ENCODE measurements at regions not wholly inside any gene's neighbourhood (a gene's known extent, or its start where the extent isn't known, plus 50 kb on each side); places are given as distances from the start of the nearest gene placed in this dataset.

DNA sequence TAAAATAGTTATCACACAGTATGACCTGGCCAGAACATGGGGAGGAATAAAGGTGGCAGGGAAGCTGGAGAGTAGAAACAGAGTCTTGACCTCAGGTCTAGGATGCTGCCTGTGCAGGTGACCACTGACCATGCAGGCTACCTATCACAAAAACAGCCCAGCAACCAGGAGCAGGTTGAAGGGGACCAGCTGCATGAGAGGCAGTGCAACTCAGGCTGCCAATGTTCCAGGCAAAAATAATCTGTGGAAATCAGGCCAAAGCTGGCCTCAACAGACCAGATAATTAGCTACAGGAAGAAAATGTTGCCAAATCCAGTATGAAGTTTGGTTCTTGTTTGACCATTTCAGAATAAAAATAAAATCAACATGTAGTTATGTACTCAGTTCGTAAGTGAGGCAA is 72.6 kb downstream of the PDE6H start:
- TF ChIP-seq, protein P1, sequence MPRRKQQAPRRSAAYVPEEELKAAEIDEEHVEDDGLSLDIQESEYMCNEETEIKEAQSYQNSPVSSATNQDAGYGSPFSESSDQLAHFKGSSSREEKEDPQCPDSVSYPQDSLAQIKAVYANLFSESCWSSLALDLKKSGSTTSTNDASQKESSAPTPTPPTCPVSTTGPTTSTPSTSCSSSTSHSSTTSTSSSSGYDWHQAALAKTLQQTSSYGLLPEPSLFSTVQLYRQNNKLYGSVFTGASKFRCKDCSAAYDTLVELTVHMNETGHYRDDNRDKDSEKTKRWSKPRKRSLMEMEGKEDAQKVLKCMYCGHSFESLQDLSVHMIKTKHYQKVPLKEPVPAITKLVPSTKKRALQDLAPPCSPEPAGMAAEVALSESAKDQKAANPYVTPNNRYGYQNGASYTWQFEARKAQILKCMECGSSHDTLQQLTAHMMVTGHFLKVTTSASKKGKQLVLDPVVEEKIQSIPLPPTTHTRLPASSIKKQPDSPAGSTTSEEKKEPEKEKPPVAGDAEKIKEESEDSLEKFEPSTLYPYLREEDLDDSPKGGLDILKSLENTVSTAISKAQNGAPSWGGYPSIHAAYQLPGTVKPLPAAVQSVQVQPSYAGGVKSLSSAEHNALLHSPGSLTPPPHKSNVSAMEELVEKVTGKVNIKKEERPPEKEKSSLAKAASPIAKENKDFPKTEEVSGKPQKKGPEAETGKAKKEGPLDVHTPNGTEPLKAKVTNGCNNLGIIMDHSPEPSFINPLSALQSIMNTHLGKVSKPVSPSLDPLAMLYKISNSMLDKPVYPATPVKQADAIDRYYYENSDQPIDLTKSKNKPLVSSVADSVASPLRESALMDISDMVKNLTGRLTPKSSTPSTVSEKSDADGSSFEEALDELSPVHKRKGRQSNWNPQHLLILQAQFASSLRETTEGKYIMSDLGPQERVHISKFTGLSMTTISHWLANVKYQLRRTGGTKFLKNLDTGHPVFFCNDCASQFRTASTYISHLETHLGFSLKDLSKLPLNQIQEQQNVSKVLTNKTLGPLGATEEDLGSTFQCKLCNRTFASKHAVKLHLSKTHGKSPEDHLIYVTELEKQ (tag by site-specific recombination; IDR thresholded peaks at IDR 0.05; ENCODE audit: borderline replicate concordance): no peak
- TF ChIP-seq ZNF37A (tag by site-specific recombination; IDR thresholded peaks at IDR 0.05) (no peak), ZNF561 (tag by site-specific recombination; IDR thresholded peaks at IDR 0.05; ENCODE audit: borderline replicate concordance) (no peak), YY1 (tag by site-specific recombination; IDR thresholded peaks at IDR 0.05) (no peak), ZNF544 (tag by site-specific recombination; IDR thresholded peaks at IDR 0.05) (no peak), ZNF626 (tag by site-specific recombination; IDR thresholded peaks at IDR 0.05) (no peak), ZNF433 (tag by site-specific recombination; IDR thresholded peaks at IDR 0.05; ENCODE audit: low read depth) (no peak), ZNF596 (tag by site-specific recombination; IDR thresholded peaks at IDR 0.05) (no peak), ZNF354C (tag by site-specific recombination; IDR thresholded peaks at IDR 0.05; ENCODE audit: borderline replicate concordance, low read depth) (no peak), ZNF664 (tag by site-specific recombination; IDR thresholded peaks at IDR 0.05) (no peak)
- TF ChIP-seq, protein P2, sequence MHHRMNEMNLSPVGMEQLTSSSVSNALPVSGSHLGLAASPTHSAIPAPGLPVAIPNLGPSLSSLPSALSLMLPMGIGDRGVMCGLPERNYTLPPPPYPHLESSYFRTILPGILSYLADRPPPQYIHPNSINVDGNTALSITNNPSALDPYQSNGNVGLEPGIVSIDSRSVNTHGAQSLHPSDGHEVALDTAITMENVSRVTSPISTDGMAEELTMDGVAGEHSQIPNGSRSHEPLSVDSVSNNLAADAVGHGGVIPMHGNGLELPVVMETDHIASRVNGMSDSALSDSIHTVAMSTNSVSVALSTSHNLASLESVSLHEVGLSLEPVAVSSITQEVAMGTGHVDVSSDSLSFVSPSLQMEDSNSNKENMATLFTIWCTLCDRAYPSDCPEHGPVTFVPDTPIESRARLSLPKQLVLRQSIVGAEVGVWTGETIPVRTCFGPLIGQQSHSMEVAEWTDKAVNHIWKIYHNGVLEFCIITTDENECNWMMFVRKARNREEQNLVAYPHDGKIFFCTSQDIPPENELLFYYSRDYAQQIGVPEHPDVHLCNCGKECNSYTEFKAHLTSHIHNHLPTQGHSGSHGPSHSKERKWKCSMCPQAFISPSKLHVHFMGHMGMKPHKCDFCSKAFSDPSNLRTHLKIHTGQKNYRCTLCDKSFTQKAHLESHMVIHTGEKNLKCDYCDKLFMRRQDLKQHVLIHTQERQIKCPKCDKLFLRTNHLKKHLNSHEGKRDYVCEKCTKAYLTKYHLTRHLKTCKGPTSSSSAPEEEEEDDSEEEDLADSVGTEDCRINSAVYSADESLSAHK (tag by site-specific recombination; IDR thresholded peaks at IDR 0.05): no peak
- TF ChIP-seq, protein P3, sequence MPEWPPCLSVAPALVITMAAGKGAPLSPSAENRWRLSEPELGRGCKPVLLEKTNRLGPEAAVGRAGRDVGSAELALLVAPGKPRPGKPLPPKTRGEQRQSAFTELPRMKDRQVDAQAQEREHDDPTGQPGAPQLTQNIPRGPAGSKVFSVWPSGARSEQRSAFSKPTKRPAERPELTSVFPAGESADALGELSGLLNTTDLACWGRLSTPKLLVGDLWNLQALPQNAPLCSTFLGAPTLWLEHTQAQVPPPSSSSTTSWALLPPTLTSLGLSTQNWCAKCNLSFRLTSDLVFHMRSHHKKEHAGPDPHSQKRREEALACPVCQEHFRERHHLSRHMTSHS (tag by site-specific recombination; IDR thresholded peaks at IDR 0.05): no peak
- TF ChIP-seq, protein P4, sequence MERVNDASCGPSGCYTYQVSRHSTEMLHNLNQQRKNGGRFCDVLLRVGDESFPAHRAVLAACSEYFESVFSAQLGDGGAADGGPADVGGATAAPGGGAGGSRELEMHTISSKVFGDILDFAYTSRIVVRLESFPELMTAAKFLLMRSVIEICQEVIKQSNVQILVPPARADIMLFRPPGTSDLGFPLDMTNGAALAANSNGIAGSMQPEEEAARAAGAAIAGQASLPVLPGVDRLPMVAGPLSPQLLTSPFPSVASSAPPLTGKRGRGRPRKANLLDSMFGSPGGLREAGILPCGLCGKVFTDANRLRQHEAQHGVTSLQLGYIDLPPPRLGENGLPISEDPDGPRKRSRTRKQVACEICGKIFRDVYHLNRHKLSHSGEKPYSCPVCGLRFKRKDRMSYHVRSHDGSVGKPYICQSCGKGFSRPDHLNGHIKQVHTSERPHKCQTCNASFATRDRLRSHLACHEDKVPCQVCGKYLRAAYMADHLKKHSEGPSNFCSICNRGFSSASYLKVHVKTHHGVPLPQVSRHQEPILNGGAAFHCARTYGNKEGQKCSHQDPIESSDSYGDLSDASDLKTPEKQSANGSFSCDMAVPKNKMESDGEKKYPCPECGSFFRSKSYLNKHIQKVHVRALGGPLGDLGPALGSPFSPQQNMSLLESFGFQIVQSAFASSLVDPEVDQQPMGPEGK (tag by site-specific recombination; IDR thresholded peaks at IDR 0.05): no peak
- TF ChIP-seq, protein P5, sequence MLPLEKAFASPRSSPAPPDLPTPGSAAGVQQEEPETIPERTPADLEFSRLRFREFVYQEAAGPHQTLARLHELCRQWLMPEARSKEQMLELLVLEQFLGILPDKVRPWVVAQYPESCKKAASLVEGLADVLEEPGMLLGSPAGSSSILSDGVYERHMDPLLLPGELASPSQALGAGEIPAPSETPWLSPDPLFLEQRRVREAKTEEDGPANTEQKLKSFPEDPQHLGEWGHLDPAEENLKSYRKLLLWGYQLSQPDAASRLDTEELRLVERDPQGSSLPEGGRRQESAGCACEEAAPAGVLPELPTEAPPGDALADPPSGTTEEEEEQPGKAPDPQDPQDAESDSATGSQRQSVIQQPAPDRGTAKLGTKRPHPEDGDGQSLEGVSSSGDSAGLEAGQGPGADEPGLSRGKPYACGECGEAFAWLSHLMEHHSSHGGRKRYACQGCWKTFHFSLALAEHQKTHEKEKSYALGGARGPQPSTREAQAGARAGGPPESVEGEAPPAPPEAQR (tag by site-specific recombination; IDR thresholded peaks at IDR 0.05): no peak
- no peak overlapping the region for H3K27ac ChIP-seq (ENCODE audit: extremely low read depth, low read depth, low read length)
- ChIA-PET CTCF (no interaction called here), POLR2A (no interaction called here)
- H3K36me3 ChIP-seq (ENCODE audit: control insufficient read depth in 2 of 2, insufficient read depth in 1 of 2, low read length in 2 of 2): no peaks in the 10 kb centered on the region
- no peaks in the 10 kb centered on the region for H3K9me3 ChIP-seq (ENCODE audit: control insufficient read depth, insufficient read depth, low read depth, low read length)
- no peaks in the 10 kb centered on the region for H3K4me1 ChIP-seq (ENCODE audit: control insufficient read depth, insufficient read depth, low read length)
- no peak overlapping the region for H3K4me3 ChIP-seq (ENCODE audit: low read depth, low read length)

DNA sequence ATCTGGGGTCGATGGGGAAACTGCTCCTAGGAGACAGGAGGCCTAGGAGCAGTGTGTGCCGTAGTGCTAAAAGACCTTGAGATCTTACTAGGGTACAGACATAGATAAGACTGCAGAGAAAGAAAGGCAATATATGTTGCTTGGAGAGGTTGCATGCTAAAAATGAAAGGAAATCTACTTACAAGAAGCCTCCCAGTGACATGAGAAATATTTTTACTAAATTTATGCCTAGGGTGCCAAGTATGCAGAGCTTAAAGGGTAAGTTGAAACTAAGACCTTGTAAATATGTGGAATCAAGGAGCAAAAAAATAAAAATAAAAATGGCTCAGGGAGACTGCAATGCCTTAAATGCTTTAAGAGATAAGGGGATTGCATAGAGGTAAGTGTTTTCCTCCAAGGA is 74.8 kb downstream of the PDE6H start:
- no peak for TF ChIP-seq KLF1 (tag by site-specific recombination; IDR thresholded peaks at IDR 0.05)
- no peak for TF ChIP-seq ZNF174 (tag by site-specific recombination; IDR thresholded peaks at IDR 0.05)
- no peaks in the 10 kb centered on the region for H3K36me3 ChIP-seq (ENCODE audit: control insufficient read depth in 2 of 2, insufficient read depth in 1 of 2, low read length in 2 of 2)
- no peaks in the 10 kb centered on the region for H3K4me1 ChIP-seq (ENCODE audit: control insufficient read depth, insufficient read depth, low read length)
- CTCF ChIA-PET: interaction anchor here (0.7 kb wide), 2 partner anchors 210 to 1777 kb away, joined by 3 read pairs; no protein-coding TSS in a partner anchor
- H3K9me3 ChIP-seq (ENCODE audit: control insufficient read depth, insufficient read depth, low read depth, low read length): no peaks in the 10 kb centered on the region
- POLR2A ChIA-PET: no interaction called here
- no peak overlapping the region for H3K27ac ChIP-seq (ENCODE audit: extremely low read depth, low read depth, low read length)
- H3K4me3 ChIP-seq (ENCODE audit: low read depth, low read length): no peak overlapping the region

Data from HEK293 (cell line).